Activated CD4-positive, alpha-beta T cell treated with anti-CD3 and anti-CD28 coated beads, Interleukin-10, Interleukin-2, amounts not matched to agents 100 ng/mL and 50 ng/mL, durations not matched to agents 16 hours and 8 hours (primary cell): ENCODE measurements at regions not wholly inside any gene's neighbourhood (a gene's known extent, or its start where the extent isn't known, plus 50 kb on each side); places are given as distances from the start of the nearest gene placed in this dataset.
"Not testable (repeated sequence)": the region's sequence is repeated elsewhere in the genome, so short reads cannot be mapped to it uniquely, and the experiment has no call there.

ENCODE experiments used
- DNase-seq: peaks from one replicate; pipeline ENCODE4 v3.0.0-alpha.2; 2020

GRCh38 chr12:66733321-66733720, 54.4 kb upstream of the GRIP1 start:
- DNase-seq = no peak

GRCh38 chr12:66733839-66734238, 55.0 kb upstream of the GRIP1 start:
- DNase-seq = no peak

GRCh38 chr12:66735275-66735674, 56.4 kb upstream of the GRIP1 start:
- DNase-seq = peak; percentile 13

GRCh38 chr12:66736931-66737330, 58.1 kb upstream of the GRIP1 start:
- no peak for DNase-seq

- DNase-seq = no peak
Observed at GRCh38 chr12:66739266-66739665, 60.4 kb upstream of the GRIP1 start.

- DNase-seq = no peak
Observed at GRCh38 chr12:66739940-66740651, 61.2 kb upstream of the GRIP1 start.

- DNase-seq = no peak
Observed at GRCh38 chr12:66740732-66741131, 61.9 kb upstream of the GRIP1 start.

GRCh38 chr12:66741919-66742318, 63.0 kb upstream of the GRIP1 start:
- no peak for DNase-seq

GRCh38 chr12:66742508-66743367, 63.9 kb upstream of the GRIP1 start:
- no peak for DNase-seq

GRCh38 chr12:66744461-66744860, 65.6 kb upstream of the GRIP1 start:
- no peak for DNase-seq

- no peak for DNase-seq
Observed at GRCh38 chr12:66744956-66745383, 66.1 kb upstream of the GRIP1 start.

- DNase-seq = no peak
Observed at GRCh38 chr12:66746489-66747201, 67.8 kb upstream of the GRIP1 start.

- no peak for DNase-seq
Observed at GRCh38 chr12:66751432-66752113, 72.7 kb upstream of the GRIP1 start.

- DNase-seq = no peak
Observed at GRCh38 chr12:66753810-66754209, 74.9 kb upstream of the GRIP1 start.

- DNase-seq = no peak
Observed at GRCh38 chr12:66755727-66756395, 77.0 kb upstream of the GRIP1 start.

- no peak for DNase-seq
Observed at GRCh38 chr12:66756631-66757030, 77.8 kb upstream of the GRIP1 start.

- not testable (repeated sequence) for DNase-seq
Observed at GRCh38 chr12:66760122-66760521, 81.2 kb upstream of the GRIP1 start.

GRCh38 chr12:66763467-66763866, 84.6 kb upstream of the GRIP1 start:
- DNase-seq = no peak

- no peak for DNase-seq
Observed at GRCh38 chr12:66765204-66765603, 86.3 kb upstream of the GRIP1 start.

- DNase-seq = no peak
Observed at GRCh38 chr12:66767536-66767935, 88.7 kb upstream of the GRIP1 start.

GRCh38 chr12:66768293-66768692, 89.4 kb upstream of the GRIP1 start:
- no peak for DNase-seq

GRCh38 chr12:66774929-66775328, 96.1 kb upstream of the GRIP1 start:
- DNase-seq = no peak
